GM18502 (cell line): ENCODE measurements at regions not wholly inside any gene's neighbourhood (a gene's known extent, or its start where the extent isn't known, plus 50 kb on each side); places are given as distances from the start of the nearest gene placed in this dataset.
A peak's percentile ranks its signal among the peaks of the same experiment; 100 is the strongest.

ENCODE experiments used
- ATAC-seq: cut with Tn5 transposase; IDR thresholded peaks from one replicate; pipeline ENCODE4 v1.9.1; 2021; ENCODE audit warnings: mild to moderate bottlenecking; ENCODE audit not compliant: unreplicated experiment, poor library complexity

DNA sequence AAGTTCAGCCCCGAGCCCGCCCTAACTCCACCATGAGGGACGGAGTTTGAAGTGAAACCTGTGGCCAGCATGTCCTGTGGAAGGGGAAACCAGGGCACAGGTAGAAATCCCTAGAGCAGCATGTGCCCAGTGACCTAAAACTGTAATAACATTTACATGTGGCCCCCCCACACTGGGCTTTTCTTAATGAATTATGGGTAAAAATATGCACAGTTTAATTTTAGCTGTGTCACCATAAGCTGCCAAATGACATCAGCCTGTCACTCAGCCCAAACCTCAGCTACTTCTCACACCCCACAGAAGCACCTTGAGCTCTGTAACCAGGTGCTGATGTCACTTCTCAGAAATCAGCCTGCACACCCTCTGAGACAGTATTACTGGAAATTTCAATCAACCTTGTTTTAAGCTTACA is 50.0 kb upstream of the SLC19A1 start:
- peak; percentile 50 for ATAC-seq

DNA sequence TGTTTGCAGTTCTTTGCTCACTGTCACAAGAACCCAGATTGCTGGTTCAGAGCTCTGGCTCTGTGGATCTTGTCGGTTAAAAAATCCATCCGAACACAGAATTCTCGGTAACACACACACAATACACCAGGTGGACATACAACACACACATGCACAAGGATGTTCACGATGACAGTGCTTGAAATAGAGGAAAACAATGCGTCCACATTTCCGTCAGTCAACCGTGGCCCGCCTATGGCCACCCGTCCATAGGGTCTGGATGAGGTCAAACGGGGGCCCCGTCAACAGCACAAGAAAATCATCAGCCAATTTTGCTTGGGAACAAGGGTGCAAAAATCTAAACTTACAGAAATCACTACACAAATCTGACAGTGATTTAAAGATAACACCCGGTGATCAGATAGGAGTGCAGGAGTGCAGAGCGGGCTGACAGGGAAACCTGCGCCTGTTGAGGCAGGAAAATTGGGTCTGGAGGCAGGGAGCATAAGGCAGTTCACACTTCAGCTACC is 50.4 kb upstream of the SLC19A1 start:
- ATAC-seq = no peak

DNA sequence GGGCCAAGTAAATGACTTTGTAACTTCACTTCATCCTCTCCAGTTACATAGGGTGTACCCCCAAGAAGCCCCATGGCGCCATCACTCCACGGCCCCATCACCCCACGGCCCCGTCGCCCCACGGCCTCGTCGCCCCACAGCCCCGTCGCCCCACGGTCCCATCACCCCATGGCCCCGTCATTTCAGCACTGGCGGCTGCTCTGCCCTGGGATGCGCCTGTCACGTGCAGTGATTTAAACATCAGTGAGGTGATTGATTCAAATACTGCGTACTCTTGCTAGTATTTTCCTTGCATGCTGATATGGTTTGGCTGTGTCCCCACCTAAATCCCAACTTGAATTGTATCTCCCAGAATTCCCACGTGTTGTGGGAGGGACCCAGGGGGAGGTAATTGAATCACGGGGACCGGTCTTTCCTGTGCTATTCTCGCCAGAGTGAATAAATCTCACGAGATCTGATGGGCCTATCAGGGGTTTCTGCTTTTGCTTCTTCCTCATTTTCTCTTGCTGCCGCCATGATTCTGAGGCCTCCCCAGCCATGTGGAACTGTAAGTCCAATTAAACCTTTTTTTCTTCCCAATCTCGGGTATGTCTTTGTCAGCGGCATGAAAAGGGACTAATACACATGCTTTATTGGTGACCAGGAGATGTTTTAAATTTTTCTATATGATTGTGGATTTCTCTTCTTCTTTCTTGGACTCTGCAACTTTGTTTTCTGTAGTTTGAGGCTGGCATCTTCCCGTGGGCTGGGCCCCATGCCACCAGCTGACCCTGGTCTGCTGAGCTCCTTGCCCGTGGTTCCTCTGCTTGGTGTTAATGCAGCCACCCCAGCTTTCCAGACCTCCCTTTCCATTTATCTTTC is 50.1 kb upstream of the PCBP3 start:
- no peak for ATAC-seq
